IMR-90 (cell line): ENCODE measurements at regions not wholly inside any gene's neighbourhood (a gene's known extent, or its start where the extent isn't known, plus 50 kb on each side); places are given as distances from the start of the nearest gene placed in this dataset.

Experiments
- ATAC-seq: fragments of 200-7000 bp; cut with Tn5 transposase; 2 replicates; pipeline ENCODE4 v1.9.1; 2020; ENCODE audit warnings: low read depth, mild to moderate bottlenecking, moderate library complexity
- BruUV-seq: library from RNA; stranded (reverse); fragments of 400-500 nt; replicated peaks from 2 replicates; lab custom pipeline; 2021; lab: Mats Ljungman, UMichigan
- CTCF ChIA-PET: fragments of 300-600 bp; formaldehyde crosslinking; extraction: SDS; loops from one replicate; lab custom pipeline; 2021; ENCODE audit warnings: antibody characterized with exemption; lab: Yijun Ruan, JAX
- POLR2A ChIA-PET: fragments of 300-600 bp; sonication (Branson Sonifier 250); formaldehyde crosslinking; loops from one replicate; lab custom pipeline; 2022; ENCODE audit warnings: antibody characterized with exemption; ENCODE audit not compliant: unreplicated experiment; lab: Charles Lee
- DNase-seq: peaks from one replicate; pipeline ENCODE4 v3.0.0; 2013
- H2AFZ ChIP-seq: replicated peaks from 2 replicates; pipeline ENCODE3; 2013; ENCODE audit warnings: low read length, mild to moderate bottlenecking; ENCODE audit not compliant: poor library complexity
- H2AK5ac ChIP-seq: 2 replicates; pipeline ENCODE4 v1.6.1; 2013; ENCODE audit warnings: low read depth, low read length, inconsistent platforms
- H2AK9ac ChIP-seq: replicated peaks from 2 replicates; pipeline ENCODE3; 2013; ENCODE audit warnings: mild to moderate bottlenecking, low read depth, low read length, moderate library complexity; ENCODE audit not compliant: poor library complexity
- H2BK120ac ChIP-seq: 2 replicates; pipeline ENCODE4 v1.6.1; 2013; ENCODE audit warnings: low read depth, low read length, inconsistent platforms
- H2BK15ac ChIP-seq: 3 replicates; pipeline ENCODE4 v1.6.1; 2013; ENCODE audit warnings: low read depth, low read length, inconsistent platforms
- H2BK20ac ChIP-seq: 2 replicates; pipeline ENCODE4 v1.6.1; 2013; ENCODE audit warnings: low read depth, mild to moderate bottlenecking, inconsistent platforms, low read length, moderate library complexity
- H2BK5ac ChIP-seq: 2 replicates; pipeline ENCODE4 v1.6.1; 2013; ENCODE audit warnings: mild to moderate bottlenecking, low read depth, low read length, inconsistent platforms; ENCODE audit not compliant: poor library complexity, severe bottlenecking
- H3K14ac ChIP-seq: replicated peaks from 2 replicates; pipeline ENCODE4 v1.6.1; 2013; ENCODE audit warnings: low read depth, low read length, inconsistent platforms
- H3K18ac ChIP-seq: 2 replicates; pipeline ENCODE4 v1.6.1; 2013; ENCODE audit warnings: low read depth, low read length, control low read depth
- H3K23ac ChIP-seq: 2 replicates; pipeline ENCODE4 v1.6.1; 2013; ENCODE audit warnings: low read depth, low read length, inconsistent platforms
- H3K27ac ChIP-seq: 2 replicates; pipeline ENCODE4 v1.5.1; 2013; ENCODE audit warnings: mild to moderate bottlenecking, control low read depth, low read length; ENCODE audit not compliant: insufficient read depth
- H3K27me3 ChIP-seq: 2 replicates; pipeline ENCODE4 v1.6.1; 2013; ENCODE audit warnings: low read length; ENCODE audit not compliant: control insufficient read depth, insufficient read depth
- H3K36me3 ChIP-seq: 2 replicates; pipeline ENCODE4 v1.6.1; 2013; ENCODE audit warnings: low read length, mixed read lengths; ENCODE audit not compliant: control insufficient read depth, insufficient read depth
- H3K4ac ChIP-seq: 2 replicates; pipeline ENCODE4 v1.6.1; 2013; ENCODE audit warnings: low read depth, low read length, inconsistent platforms
- H3K4me1 ChIP-seq: 2 replicates; pipeline ENCODE4 v1.6.1; 2013; ENCODE audit warnings: low read length, mixed read lengths; ENCODE audit not compliant: control insufficient read depth, insufficient read depth
- H3K4me2 ChIP-seq: 2 replicates; pipeline ENCODE4 v1.6.1; 2013; ENCODE audit warnings: low read depth, mild to moderate bottlenecking, control low read depth, low read length, moderate library complexity
- H3K4me3 ChIP-seq: 2 replicates; pipeline ENCODE4 v1.5.1; 2013; ENCODE audit warnings: low read depth, mild to moderate bottlenecking, control low read depth, low read length, moderate library complexity; ENCODE audit not compliant: insufficient read depth
- H3K56ac ChIP-seq: 2 replicates; pipeline ENCODE4 v1.6.1; 2013; ENCODE audit warnings: low read length, inconsistent platforms; ENCODE audit not compliant: insufficient read depth; ENCODE audit errors: extremely low read depth
- H3K79me1 ChIP-seq, 2 experiments: 2 replicates each; pipeline ENCODE4 v1.6.1; 2013; ENCODE audit warnings: low read length in 2 of 2, inconsistent platforms in 1 of 2, low read depth in 1 of 2
- H3K9ac ChIP-seq: 2 replicates; pipeline ENCODE4 v1.6.1; 2013; ENCODE audit warnings: low read depth, low read length, control low read depth
- H3K9me1 ChIP-seq: 2 replicates; pipeline ENCODE4 v1.6.1; 2013; ENCODE audit warnings: low read length, inconsistent platforms; ENCODE audit not compliant: insufficient read depth
- H3K9me3 ChIP-seq: 2 replicates; pipeline ENCODE4 v1.6.1; 2013; ENCODE audit warnings: low read length; ENCODE audit not compliant: control insufficient read depth, insufficient read depth
- H4K20me1 ChIP-seq: 2 replicates; pipeline ENCODE4 v1.6.1; 2013; ENCODE audit warnings: low read length, inconsistent platforms; ENCODE audit not compliant: insufficient read depth
- H4K5ac ChIP-seq: 2 replicates; pipeline ENCODE4 v1.6.1; 2013; ENCODE audit warnings: mild to moderate bottlenecking, low read depth, low read length, control low read depth
- H4K8ac ChIP-seq, 2 experiments: 2 replicates each; pipeline ENCODE4 v1.6.1; 2013; ENCODE audit warnings: low read depth in 2 of 2, low read length in 2 of 2, control low read depth in 1 of 2, inconsistent platforms in 1 of 2
- H4K91ac ChIP-seq: 2 replicates; pipeline ENCODE4 v1.6.1; 2013; ENCODE audit warnings: low read depth, low read length, inconsistent platforms; ENCODE audit not compliant: insufficient read depth
- CEBPB ChIP-seq: IDR thresholded peaks from 2 replicates; pipeline ENCODE4 v1.6.1; 2012; ENCODE audit warnings: low read depth, low read length, improper control_type of control experiment
- CTCF ChIP-seq: conservative IDR thresholded peaks from 2 replicates; pipeline ENCODE4 v1.5.1; 2012; ENCODE audit warnings: mild to moderate bottlenecking, low read depth, low read length, improper control_type of control experiment
- FOS ChIP-seq: fragments of 150-350 bp; IDR thresholded peaks from 2 replicates; pipeline ENCODE4 v1.6.1; 2016; ENCODE audit warnings: low read depth, low read length
- RAD21 ChIP-seq: IDR thresholded peaks from 2 replicates; pipeline ENCODE4 v1.6.1; 2012; ENCODE audit warnings: low read length, improper control_type of control experiment
- RFX5 ChIP-seq: IDR thresholded peaks from 2 replicates; pipeline ENCODE4 v1.8.0; 2012; ENCODE audit warnings: low read depth, mild to moderate bottlenecking, low read length, moderate library complexity
- SMC3 ChIP-seq: fragments of 150-350 bp; IDR thresholded peaks from 2 replicates; pipeline ENCODE4 v1.6.1; 2016; ENCODE audit warnings: low read depth, mild to moderate bottlenecking, antibody characterized with exemption, low read length, moderate library complexity
- USF2 ChIP-seq: fragments of 150-350 bp; IDR thresholded peaks from 2 replicates; pipeline ENCODE4 v1.6.1; 2017; ENCODE audit warnings: mild to moderate bottlenecking, antibody characterized with exemption, low read length, low read depth
- WGBS, 2 experiments: methylation state at CpG; one replicate each; pipeline versions ENCODE4 v1.1.5 to v1.1.7; 2013; ENCODE audit warnings: missing lambda C conversion rate in 2 of 2; ENCODE audit not compliant: insufficient read length in 1 of 2; ENCODE audit errors: extremely low coverage in 2 of 2; 5-methylcytosine and 5-hydroxymethylcytosine counted together
- dilution Hi-C: fragments of 300-500 bp; cut with HindIII; formaldehyde crosslinking; loops from one replicate; pipeline ENCODE4 v1.14.3; 2018; ENCODE audit warnings: low sequenced_read_pairs; ENCODE audit not compliant: unreplicated experiment
- in situ Hi-C: fragments of 300-500 bp; cut with MboI; formaldehyde crosslinking; loops from 3 replicates; pipeline ENCODE4 v1.14.3; 2019; ENCODE audit warnings: low sequenced_read_pairs, inconsistent platforms, mixed read lengths
- intact Hi-C: fragments of 100-400 bp; cut with micrococcal nuclease; formaldehyde crosslinking; loops from 2 replicates; pipeline ENCODE4 v1.10.0; 2022

GRCh38 chr1:57927003-57927402 is 503.1 kb upstream of the DAB1 start:
- H3K79me1 ChIP-seq = no peaks in the 10 kb centered on the region
- no peak for ATAC-seq
- H3K18ac ChIP-seq = no peak overlapping the region
- no peak overlapping the region for H3K27ac ChIP-seq
- H2AK5ac ChIP-seq = no peak overlapping the region
- no peak overlapping the region for H3K9ac ChIP-seq
- no peak overlapping the region for H4K91ac ChIP-seq
- no peak overlapping the region for H2AFZ ChIP-seq
- no peak overlapping the region for H2BK15ac ChIP-seq
- H3K23ac ChIP-seq = no peak overlapping the region
- no peaks in the 10 kb centered on the region for H3K4me1 ChIP-seq
- no CpG with 5 or more reads among the region's 1 CpG for WGBS, 2 experiments
- no peak for TF ChIP-seq CTCF
- no peak for TF ChIP-seq SMC3
- no peak for TF ChIP-seq CEBPB
- no peak for TF ChIP-seq RAD21
- no peak for TF ChIP-seq USF2
- no peak for TF ChIP-seq FOS
- no peak for TF ChIP-seq RFX5
- no peak overlapping the region for H2BK20ac ChIP-seq
- ChIA-PET CTCF (no interaction called here), POLR2A (no interaction called here)
- no peak for DNase-seq
- no peak overlapping the region for H3K4ac ChIP-seq
- no peaks in the 10 kb centered on the region for H3K27me3 ChIP-seq
- H4K20me1 ChIP-seq = no peaks in the 10 kb centered on the region
- BruUV-seq = no TSS peak
- intact Hi-C loops (no loop called here), dilution Hi-C loops (no loop called here), in situ Hi-C loops (no loop called here)
- H2BK5ac ChIP-seq = no peak overlapping the region
- no peaks in the 10 kb centered on the region for H3K36me3 ChIP-seq
- H3K9me1 ChIP-seq = no peaks in the 10 kb centered on the region
- H4K5ac ChIP-seq = no peak overlapping the region
- H3K4me3 ChIP-seq = no peak overlapping the region
- no peaks in the 10 kb centered on the region for H3K9me3 ChIP-seq
- no peak overlapping the region for H3K4me2 ChIP-seq
- no peak overlapping the region for H2AK9ac ChIP-seq
- H3K56ac ChIP-seq = no peak overlapping the region
- H3K14ac ChIP-seq = no peak overlapping the region
- no peak overlapping the region for H2BK120ac ChIP-seq
- no peak overlapping the region for H4K8ac ChIP-seq
